GM23338 (cell line): ENCODE measurements at regions not wholly inside any gene's neighbourhood (a gene's known extent, or its start where the extent isn't known, plus 50 kb on each side); places are given as distances from the start of the nearest gene placed in this dataset.

Source experiments
- ATAC-seq: fragments of 200-7000 bp; cut with Tn5 transposase; 3 replicates; pipeline ENCODE4 v1.9.1; 2020
- DNase-seq: peaks from one replicate; pipeline ENCODE4 v3.0.0-alpha.2; 2015; ENCODE audit warnings: low spot score
- H2AFZ ChIP-seq: fragments of 200-600 bp; sonication (generic); 2 replicates; pipeline ENCODE4 v1.8.0; 2016; ENCODE audit warnings: antibody characterized with exemption, mild to moderate bottlenecking, moderate library complexity
- H3F3A ChIP-seq: fragments of 200-600 bp; sonication (generic); replicated peaks from 2 replicates; pipeline ENCODE4 v1.8.0; 2017; ENCODE audit warnings: antibody characterized with exemption, mixed run types, low read depth
- H3K27ac ChIP-seq: fragments of 200-600 bp; sonication (generic); 2 replicates; pipeline ENCODE4 v1.6.1; 2016; ENCODE audit warnings: low read depth
- H3K27me3 ChIP-seq: fragments of 200-600 bp; sonication (generic); 2 replicates; pipeline ENCODE4 v1.8.0; 2016; ENCODE audit warnings: mild to moderate bottlenecking, mixed run types, moderate library complexity; ENCODE audit not compliant: insufficient read depth
- H3K36me3 ChIP-seq: fragments of 200-600 bp; sonication (generic); 2 replicates; pipeline ENCODE4 v1.8.0; 2016; ENCODE audit warnings: mild to moderate bottlenecking; ENCODE audit not compliant: insufficient read depth
- H3K4me1 ChIP-seq: fragments of 200-600 bp; sonication (generic); 2 replicates; pipeline ENCODE4 v1.8.0; 2016; ENCODE audit warnings: mild to moderate bottlenecking, moderate library complexity; ENCODE audit not compliant: insufficient read depth
- H3K4me2 ChIP-seq: fragments of 200-600 bp; sonication (generic); 2 replicates; pipeline ENCODE4 v1.7.1; 2017; ENCODE audit warnings: mixed run types
- H3K4me3 ChIP-seq: fragments of 200-600 bp; sonication (generic); 2 replicates; pipeline ENCODE4 v1.6.1; 2016; ENCODE audit warnings: mixed run types
- H3K79me2 ChIP-seq: fragments of 200-600 bp; sonication (generic); replicated peaks from 2 replicates; pipeline ENCODE4 v1.8.0; 2017; ENCODE audit warnings: mild to moderate bottlenecking; ENCODE audit not compliant: insufficient read depth
- H3K9me2 ChIP-seq: fragments of 200-600 bp; sonication (generic); 2 replicates; pipeline ENCODE4 v1.8.0; 2017; ENCODE audit not compliant: insufficient read depth
- H4K20me1 ChIP-seq: fragments of 200-600 bp; sonication (generic); replicated peaks from 2 replicates; pipeline ENCODE4 v1.8.0; 2017; ENCODE audit warnings: mild to moderate bottlenecking; ENCODE audit not compliant: insufficient read depth
- H3K27ac Mint-ChIP-seq: 2 replicates; pipeline ENCODE4 v1.8.0; 2020; ENCODE audit warnings: inconsistent platforms, mild to moderate bottlenecking, moderate library complexity, mixed read lengths
- H3K27me3 Mint-ChIP-seq: 3 replicates; pipeline ENCODE4 v1.8.0; 2022; ENCODE audit warnings: low read depth, mild to moderate bottlenecking, moderate library complexity, mixed read lengths, inconsistent platforms; ENCODE audit not compliant: insufficient read depth, poor library complexity
- H3K36me3 Mint-ChIP-seq: 3 replicates; pipeline ENCODE4 v1.8.0; 2021; ENCODE audit warnings: low read depth, mild to moderate bottlenecking, inconsistent platforms, moderate library complexity, mixed read lengths
- H3K4me1 Mint-ChIP-seq: 3 replicates; pipeline ENCODE4 v1.8.0; 2020; ENCODE audit warnings: mild to moderate bottlenecking, inconsistent platforms, mixed read lengths
- H3K4me3 Mint-ChIP-seq: 3 replicates; pipeline ENCODE4 v1.8.0; 2021; ENCODE audit warnings: moderate library complexity, mild to moderate bottlenecking, inconsistent platforms, mixed read lengths
- H3K9me3 Mint-ChIP-seq: 3 replicates; pipeline ENCODE4 v1.8.0; 2020; ENCODE audit warnings: moderate library complexity, mild to moderate bottlenecking, inconsistent platforms, mixed read lengths
- ETS1 ChIP-seq: IDR thresholded peaks from 2 replicates; pipeline ENCODE4 v1.6.1; 2016; ENCODE audit warnings: antibody characterized with exemption
- EZH2 ChIP-seq: fragments of 200-600 bp; sonication (generic); IDR thresholded peaks from one replicate; pipeline ENCODE4 v1.8.0; 2017; ENCODE audit warnings: antibody characterized with exemption, mild to moderate bottlenecking, low read depth; ENCODE audit not compliant: unreplicated experiment
- EZH2phosphoT487 ChIP-seq: fragments of 200-600 bp; sonication (generic); IDR thresholded peaks from one replicate; pipeline ENCODE4 v1.8.1; 2018; ENCODE audit warnings: antibody characterized with exemption; ENCODE audit not compliant: unreplicated experiment
- JUNB ChIP-seq: IDR thresholded peaks from one replicate; pipeline ENCODE4 v1.6.1; 2016; ENCODE audit warnings: antibody characterized with exemption; ENCODE audit not compliant: unreplicated experiment
- NANOG ChIP-seq: IDR thresholded peaks from 2 replicates; pipeline ENCODE4 v1.6.1; 2016; ENCODE audit warnings: antibody characterized with exemption, borderline replicate concordance
- REST ChIP-seq: IDR thresholded peaks from one replicate; pipeline ENCODE4 v1.6.1; 2018; ENCODE audit warnings: antibody characterized with exemption; ENCODE audit not compliant: unreplicated experiment
- STAT1 ChIP-seq: IDR thresholded peaks from one replicate; pipeline ENCODE4 v1.6.1; 2016; ENCODE audit warnings: antibody characterized with exemption; ENCODE audit not compliant: unreplicated experiment
- ZNF114 ChIP-seq: fragments of 250-450 bp; sonication (Bioruptor Pico); IDR thresholded peaks from 2 replicates; pipeline ENCODE4 v1.5.0; 2020; ENCODE audit warnings: mild to moderate bottlenecking, moderate library complexity
- ZNF462 ChIP-seq: fragments of 250-450 bp; sonication (Bioruptor Pico); IDR thresholded peaks from 2 replicates; pipeline ENCODE4 v1.5.0; 2020; ENCODE audit warnings: mild to moderate bottlenecking, moderate library complexity

GRCh38 chr1:182237329-182237728 is 154.3 kb downstream of the GLUL start:
- no peaks in the 10 kb centered on the region for H3K79me2 ChIP-seq
- H2AFZ ChIP-seq: no peak overlapping the region
- H3K4me3 Mint-ChIP-seq: no peak overlapping the region
- H3F3A ChIP-seq: no peaks in the 10 kb centered on the region
- H4K20me1 ChIP-seq: no peaks in the 10 kb centered on the region
- peaks cover 5% of the 10 kb centered on the region for H3K27me3 Mint-ChIP-seq
- H3K9me2 ChIP-seq: no peaks in the 10 kb centered on the region
- H3K27ac Mint-ChIP-seq: no peak overlapping the region
- H3K4me1 ChIP-seq: no peaks in the 10 kb centered on the region
- no peaks in the 10 kb centered on the region for H3K36me3 Mint-ChIP-seq
- DNase-seq (no peak), ATAC-seq (no peak)
- no peaks in the 10 kb centered on the region for H3K36me3 ChIP-seq
- TF ChIP-seq ZNF114 (CRISPR knock-in tag) (no peak), NANOG (no peak), ZNF462 (CRISPR knock-in tag) (no peak), JUNB (no peak), REST (no peak), EZH2 (no peak), EZH2phosphoT487 (no peak), STAT1 (no peak), ETS1 (no peak)
- H3K4me1 Mint-ChIP-seq: peaks cover 10% of the 10 kb centered on the region; the same call in 2 of the 3 replicates
- H3K27ac ChIP-seq: no peak overlapping the region
- H3K27me3 ChIP-seq: no peaks in the 10 kb centered on the region
- no peaks in the 10 kb centered on the region for H3K9me3 Mint-ChIP-seq
- H3K4me2 ChIP-seq: no peak overlapping the region
- no peak overlapping the region for H3K4me3 ChIP-seq
